ELR (cell line): ENCODE measurements at regions not wholly inside any gene's neighbourhood (a gene's known extent, or its start where the extent isn't known, plus 50 kb on each side); places are given as distances from the start of the nearest gene placed in this dataset.
A peak's percentile ranks its signal among the peaks of the same experiment; 100 is the strongest.

Source experiments
- DNase-seq: peaks from one replicate; pipeline ENCODE4 v3.0.0-alpha.2; 2015; ENCODE audit warnings: low read depth

DNA sequence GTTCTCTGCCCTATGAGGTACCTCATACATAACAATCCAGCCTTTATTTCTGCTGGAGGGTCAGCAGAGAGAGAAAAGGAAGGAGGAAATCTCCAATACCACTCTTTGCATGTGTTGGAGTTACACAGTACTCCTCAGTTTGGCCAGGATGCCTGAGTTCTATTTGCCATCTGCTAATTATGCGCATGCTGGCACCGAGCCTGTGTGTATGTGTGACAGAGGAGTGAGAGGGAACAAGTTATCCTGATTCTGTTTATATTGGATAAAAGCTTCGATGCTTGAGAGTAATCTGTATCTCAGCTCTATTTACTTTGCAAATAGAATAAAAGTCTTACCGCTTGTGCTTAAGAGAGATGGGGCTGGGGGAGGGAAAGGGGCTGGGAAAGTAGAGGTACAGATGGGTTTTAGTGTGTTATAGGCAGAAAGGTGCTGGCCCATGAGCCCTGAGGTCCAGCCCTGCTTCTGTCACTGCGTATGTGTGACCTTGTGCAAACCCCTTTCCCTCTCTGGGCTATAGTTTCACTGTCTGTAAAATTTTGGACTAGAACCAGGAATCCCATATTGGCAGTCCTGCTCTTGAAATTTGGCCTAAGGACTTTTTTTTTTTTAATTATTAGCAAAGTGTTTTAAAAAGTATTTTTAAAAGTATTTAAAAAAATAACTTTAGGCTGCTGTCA, 54.5 kb upstream of the PLXNA2 start:
- no peak for DNase-seq

DNA sequence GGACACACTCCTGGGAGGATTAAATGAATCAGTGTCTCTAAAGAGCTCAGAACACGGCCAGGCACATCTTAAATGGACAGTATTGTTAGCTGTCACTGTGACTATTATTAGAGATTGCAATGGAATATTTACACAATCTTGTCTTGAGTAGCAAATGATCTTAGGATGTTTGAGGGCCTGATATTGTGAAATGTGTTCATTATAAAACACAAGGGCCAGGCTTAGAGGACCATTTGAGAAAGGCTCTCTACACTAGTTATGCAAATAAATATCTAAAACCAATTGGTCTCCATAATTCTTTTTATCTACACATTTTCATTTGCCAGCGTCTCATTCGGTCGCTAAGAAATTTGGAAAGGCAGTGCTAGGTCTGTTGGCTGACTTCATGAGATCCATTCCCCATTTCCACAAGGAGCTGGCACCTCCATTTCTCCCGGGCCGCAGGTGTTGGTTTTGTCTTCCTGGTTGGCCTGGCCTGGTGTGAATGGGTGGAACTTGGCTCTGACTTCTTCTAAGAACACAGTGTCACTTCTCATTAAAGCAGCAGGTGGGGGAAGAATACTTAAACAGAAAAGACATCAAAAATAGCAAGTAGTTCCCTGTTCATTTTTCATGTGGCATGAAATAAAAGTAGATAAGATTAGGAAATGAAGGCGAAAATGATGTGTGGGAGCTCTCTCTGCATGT, 56.0 kb upstream of the PLXNA2 start:
- no peak for DNase-seq

DNA sequence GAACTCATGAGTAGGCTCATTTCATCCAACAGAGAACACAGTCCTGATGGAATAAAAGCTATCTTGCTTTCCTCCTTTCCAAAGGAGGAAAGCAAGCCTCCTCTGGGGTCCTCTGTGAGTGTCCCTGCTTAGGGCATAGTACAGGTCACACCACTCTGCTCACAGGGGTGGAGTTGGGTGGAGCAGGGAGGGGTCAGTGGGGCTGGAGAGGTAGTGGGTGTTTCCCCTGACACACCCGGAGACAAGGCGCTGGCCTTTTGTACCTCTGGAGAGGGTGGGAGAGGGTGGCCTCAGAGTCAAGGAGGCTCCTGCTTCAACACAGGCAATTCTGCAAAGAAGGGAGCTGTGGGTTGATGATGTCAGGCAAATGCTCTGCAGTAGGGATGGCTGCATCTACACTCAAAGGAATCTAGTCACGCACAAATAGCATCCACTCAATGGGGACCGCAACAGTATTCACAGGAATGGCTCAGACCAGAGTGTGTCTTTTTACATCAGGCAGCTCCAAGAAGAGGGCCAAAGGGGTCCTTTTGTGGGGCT, 58.6 kb upstream of the PLXNA2 start:
- no peak for DNase-seq

DNA sequence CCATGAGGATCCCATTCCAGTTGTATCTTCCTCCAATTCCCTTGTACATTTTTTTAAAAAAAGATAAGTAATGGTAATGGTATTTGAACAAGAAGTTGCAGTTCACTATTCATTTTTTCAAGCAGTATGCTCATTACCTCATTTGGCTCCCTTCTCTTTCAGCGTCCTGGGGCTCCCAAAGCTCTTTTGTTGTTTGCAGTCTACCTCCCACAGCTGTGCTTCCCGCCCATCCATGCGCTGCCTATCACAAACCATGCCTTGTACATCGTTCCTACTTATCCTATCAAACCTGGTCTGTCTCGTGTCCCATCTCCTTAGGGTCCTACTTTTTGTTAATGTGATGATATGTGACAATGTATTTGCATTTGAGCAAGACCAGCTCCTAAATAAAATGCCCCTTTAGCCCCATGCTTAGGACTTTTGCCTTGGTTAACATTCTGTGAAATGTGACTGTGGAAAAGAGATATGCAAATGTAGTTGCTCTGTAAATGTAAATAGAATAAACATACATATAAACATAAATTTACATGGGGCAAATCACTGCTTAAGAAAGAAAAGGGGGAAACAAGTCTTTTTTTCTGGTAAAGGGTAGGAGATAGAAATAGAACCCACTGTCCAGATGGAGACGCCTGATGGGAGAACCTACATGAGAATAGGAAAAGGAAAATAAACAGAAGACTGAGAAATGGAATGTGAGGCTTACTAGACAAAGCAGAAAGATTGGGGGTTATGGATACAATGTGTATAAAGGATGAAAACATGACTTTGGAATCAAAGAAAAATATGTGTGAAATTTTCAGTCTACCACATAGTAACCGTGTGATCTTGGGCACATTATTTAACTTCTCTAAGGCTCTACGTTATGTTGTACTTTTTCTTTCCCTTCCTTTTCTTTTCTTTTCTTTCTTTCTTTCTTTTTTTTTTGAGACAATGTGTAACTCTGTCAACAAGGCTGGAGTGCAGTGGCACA, 59.8 kb upstream of the PLXNA2 start:
- no peak for DNase-seq

DNA sequence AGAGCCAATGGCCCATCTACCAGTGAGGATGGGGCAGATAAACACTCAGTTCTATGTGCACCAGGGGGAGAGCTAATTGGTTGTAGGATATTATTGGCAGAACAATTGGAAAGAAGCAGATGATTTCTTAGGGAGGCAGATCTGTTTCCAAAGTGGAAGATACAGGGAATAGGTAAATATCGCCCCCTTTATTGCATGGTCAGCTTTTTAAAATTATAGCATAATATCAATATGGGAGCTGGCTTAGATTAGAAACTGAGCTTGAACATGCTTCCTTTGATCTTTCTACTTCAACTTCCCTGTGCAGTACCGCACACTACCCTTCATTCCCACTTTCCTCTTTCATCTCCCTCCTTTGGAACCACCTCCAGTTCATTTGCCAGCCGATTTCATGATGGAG, 64.0 kb upstream of the PLXNA2 start:
- no peak for DNase-seq

DNA sequence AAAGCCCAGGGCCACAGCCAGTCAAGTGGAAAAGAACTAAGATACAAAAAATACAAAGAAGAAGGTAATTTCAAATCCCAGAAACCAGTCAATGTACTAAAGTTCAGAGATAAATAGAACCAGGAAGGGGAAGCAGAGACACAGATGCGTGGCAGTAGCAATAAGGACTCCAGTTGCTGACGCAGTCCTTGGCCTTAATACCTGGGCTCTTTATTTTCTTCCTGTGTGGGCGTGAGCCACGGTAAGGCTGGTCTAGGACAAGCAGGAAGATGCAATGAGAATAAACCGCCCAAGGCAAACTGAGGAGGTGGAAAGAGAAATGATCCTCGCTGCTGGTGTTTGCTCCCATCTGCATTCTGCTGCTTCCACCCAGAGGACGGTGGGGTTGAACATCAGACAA, 65.6 kb upstream of the PLXNA2 start:
- no peak for DNase-seq

DNA sequence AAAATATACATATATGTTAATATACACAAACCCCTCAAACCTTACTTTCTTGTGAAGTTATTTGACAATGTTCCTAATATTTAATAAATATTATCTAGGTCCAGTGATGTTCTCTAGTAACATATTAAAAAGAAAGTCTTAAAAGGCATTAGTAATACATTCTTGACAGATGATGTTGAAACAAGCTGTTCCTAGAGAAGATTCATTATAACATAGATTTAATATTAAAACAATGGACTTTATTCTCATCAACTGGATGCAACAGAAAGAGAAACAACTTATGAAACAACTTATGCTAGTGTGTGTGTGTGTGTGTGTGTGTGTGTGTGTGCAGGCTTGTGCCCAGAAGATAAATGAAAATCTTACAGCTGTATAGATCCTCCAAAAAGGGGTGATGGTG, 68.5 kb upstream of the PLXNA2 start:
- no peak for DNase-seq

DNA sequence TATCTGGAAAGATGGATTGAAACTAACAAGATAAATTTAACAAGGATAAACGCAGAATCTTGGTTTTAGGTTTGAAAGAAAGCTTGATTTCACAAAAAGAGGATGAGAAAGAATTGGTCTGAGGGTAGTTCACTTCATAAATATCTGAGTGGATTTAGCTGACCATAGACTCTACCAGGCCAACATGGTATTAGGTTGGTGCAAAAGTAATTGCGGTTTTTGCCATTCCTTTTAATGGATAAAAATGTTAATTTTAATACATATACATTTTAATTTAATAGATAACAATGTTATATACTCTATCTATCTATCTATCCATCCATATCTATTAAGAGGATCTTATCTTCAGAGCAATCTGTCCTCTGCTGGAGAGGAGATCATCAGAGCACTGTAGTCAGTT, 70.2 kb upstream of the PLXNA2 start:
- DNase-seq = no peak

DNA sequence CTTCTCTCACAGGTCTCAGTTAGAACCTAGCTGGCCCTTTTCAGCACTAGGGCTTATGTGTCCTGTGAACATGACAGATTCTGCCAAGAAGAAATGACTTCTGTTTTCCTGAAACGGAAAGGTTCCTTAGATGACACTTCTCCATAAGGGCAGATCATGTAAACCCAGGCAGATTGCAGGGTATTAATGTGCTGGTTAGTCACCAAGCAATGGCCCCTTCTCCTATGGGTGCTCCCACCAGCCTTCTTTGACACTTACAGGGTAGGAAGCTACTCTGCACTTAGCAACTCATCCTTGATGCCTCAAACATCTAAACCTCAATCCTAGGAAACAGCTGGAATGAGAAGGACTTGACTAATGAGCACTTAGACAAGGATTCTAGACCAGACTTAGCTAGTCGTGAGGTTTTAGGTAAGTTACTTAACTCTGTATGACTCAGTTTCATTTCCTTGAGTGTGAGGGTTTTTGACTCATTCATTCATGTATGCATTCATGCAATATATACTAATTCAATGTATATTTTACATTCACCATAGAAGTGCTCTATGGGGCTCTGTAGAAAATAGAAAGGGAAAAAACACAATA, 74.1 kb upstream of the PLXNA2 start:
- DNase-seq = peak; percentile 51

DNA sequence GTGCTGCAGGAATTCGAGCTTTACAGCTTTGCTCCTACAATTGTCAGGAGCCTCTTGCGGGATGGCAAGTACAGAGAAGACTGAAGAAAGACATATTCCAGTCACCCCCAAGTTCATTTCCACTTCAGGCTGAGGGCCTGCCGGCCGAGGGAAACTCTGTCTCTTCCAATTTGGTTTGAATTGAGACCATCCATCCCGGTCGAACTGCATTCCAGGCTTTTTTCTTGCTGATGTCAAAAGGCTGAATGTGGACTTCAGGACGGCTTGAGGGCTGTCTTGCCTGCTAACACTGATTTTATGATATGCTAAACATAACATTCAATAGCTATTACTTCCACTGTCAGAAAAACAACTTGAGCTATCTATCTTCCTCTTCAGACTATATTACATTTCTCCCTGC, 79.8 kb upstream of the PLXNA2 start:
- no peak for DNase-seq

DNA sequence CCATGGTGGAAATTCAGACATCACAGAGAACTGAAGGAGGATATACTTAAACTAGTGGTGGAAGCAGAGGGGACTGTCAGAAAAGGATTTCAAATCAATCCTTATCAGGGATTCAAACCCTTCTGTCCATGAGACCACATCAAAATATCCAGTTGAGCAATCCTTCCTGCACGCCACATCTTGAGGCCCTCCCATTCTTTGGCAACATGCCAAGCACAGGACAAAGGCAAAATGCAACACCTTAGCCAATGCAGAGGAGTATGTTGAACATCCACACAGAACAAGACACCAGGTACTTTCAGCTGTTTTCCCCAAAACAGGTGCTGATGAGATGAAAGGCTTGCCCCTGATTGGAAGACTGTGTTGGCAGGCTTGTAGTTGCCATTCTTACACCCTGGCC, 81.8 kb upstream of the PLXNA2 start:
- no peak for DNase-seq

DNA sequence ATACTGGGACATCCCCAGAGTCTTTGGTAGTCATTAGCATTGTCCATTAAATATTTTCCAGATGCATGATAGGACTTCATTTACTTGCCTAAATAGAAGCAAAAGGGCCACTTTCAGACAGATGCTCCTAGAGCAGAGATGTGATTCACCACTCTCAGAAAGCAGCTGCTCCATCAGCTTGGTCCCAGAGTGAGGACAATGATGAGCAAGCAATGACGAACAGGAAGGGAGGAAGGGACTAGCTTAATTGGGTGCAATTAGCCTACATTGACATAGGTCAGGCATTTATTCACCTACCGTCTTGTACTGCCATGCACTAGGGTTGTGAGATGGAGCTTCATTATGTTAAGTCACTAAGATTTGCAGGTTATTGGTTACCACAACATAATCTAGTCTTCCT, 85.1 kb upstream of the PLXNA2 start:
- peak; percentile 35 for DNase-seq

DNA sequence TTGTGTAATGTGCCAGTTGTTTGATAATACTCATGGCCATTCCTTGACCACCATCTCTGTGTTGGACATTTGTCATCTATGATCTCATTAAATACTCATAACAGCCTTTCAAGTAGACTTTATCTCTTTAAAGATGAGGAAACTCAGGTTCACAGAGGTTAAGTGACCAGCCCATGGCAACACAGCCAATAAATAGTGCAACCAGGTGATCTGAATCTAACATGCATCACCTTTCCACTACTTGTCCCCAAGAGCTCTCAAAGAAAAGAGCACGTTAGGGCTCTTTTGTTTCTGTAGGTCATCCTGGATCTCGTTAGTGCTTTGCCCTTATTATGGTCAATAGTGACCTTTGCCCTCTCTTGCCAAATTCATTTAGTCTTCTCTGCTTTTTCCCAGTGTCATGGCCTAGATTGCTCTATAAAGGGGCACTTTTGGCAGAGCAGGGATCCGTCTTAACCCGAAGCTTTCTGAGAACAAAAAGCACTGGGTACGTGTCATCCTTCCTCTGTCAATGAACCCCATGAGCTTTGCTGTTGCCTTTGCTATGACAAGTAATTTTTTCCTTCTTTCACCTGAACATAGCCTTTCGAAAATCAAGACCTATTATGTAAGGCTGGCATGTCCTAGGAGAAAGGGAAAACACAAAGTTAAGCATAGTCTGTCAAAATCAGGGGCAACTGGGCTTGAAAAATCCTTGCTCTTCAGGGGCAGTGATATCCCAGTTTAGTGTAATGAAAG, 88.0 kb upstream of the PLXNA2 start:
- no peak for DNase-seq

DNA sequence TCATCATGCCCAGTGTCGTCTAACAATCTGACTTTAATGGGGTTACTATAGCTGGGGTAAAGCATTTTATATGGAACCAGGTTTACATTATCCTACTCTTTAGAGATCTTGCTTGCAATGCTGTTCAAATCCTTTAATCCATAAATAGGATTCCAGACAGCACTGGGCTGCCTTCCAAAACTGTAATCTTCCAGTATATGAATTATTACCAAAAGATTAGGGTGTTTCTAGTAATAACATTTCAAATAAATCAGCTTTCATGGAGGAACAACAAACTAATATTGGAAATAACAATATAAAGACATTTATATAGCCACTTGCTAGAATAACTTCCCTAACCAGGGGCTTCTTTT, 88.6 kb upstream of the PLXNA2 start:
- DNase-seq = no peak

DNA sequence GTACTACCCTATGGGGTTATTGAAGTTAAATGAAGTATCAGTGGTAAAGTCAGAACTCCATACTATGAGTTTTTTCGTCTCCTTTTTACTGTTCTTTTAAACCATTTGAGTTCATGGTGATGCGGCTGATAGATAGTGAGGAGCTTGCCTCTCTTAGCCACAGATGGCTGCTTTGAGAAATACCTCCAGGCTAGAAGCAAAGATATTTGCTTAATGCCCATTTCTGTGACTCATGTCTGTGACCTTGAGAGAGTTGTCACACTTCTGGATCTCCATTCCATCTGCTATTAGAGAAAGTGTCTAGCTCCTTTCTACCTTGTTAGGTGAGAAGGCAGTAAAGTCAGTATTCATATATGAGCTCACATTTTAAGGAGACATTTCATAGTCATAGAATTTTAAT, 89.5 kb upstream of the PLXNA2 start:
- DNase-seq = no peak

DNA sequence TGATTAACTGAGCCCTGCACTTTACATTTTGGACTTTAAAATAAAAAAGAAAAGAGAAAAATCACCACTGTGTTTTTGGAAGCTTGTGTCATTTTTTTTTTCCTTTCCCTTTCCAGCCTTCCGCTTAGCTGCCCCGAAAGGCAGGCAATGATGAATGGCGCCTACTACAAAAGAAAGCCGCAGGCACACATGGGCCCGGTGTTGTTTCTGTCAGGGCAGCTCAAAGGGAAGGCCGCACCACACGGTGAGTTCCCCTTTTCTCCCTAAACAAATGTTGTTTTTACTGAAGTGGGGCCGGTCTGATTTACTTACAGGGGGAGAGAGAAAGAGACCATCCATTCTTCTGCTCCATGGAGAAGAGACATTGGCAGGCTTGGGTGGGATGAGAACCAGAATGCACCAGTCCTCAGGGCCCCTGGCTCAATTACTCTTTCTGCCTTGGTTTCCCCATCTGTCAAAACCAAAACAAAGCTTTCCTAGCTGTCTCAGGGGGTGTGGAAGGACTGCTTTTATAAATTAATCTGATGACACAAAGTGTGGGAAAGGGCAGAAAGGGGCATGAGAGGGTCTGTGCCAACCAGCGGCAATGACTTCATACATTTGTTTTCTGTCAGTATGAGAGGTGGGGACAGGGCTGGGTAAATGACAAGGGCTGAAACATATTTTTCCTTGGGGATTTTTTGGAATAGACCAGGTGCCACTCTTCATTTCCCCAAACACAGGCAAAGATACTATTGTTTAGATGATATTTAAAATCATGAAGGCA, 91.4 kb upstream of the PLXNA2 start:
- no peak for DNase-seq

DNA sequence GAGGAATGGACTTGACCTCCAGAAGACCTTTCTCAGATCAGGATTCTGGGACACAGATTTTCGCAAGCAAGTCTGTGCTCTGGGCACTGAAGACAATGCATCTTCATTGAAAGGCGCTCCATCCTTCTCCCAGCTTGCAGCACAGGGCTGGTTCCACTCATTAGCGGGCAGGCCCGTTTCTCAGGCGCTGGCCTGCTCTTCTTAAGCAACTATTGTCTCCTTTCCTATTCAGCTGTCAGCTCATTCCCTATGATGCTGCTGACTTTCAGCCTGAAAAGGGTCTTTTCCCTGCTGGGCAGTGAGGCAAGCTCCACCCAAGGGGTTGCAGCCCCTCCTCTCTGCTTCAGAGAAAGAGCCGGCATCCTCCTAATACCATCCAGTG, 91.9 kb upstream of the PLXNA2 start:
- DNase-seq = no peak

DNA sequence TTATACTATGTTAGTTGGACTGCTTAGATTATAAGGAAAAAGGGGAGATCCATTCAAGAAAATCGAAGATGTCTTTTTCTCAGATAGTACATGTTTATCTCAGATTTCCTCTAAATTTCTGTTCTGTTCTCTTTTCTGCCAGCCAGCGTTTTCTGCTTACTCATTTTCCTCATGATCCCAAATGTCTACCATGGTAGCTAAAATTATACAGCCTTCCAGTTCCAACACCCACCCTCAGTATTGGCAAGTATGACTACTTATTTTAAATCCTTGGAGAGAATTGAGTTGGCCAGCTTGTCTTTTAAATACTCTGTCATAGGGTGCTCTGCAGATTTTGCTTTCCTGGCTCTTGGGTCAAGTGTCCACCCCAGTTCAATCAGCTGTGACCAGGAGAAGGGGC, 95.7 kb upstream of the PLXNA2 start:
- no peak for DNase-seq

DNA sequence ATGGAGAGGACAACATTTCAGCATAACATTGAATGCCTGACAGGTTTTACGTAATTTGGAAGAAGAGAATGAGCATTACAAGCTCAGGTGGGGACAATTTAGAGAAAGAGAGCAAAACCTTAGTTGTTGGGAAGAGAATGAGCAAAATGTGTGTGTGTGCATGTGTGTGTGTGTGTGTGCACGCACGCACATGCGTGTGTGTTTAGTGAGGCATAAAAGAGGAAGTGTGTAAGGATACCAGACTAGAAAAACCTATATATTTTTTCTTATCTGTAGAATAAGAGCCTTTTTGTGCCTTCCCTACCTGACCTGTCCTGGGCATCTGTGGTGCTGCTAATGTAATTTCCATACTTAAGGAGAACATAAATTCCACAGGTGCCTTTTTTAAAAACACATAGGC, 99.0 kb upstream of the PLXNA2 start:
- DNase-seq = no peak

DNA sequence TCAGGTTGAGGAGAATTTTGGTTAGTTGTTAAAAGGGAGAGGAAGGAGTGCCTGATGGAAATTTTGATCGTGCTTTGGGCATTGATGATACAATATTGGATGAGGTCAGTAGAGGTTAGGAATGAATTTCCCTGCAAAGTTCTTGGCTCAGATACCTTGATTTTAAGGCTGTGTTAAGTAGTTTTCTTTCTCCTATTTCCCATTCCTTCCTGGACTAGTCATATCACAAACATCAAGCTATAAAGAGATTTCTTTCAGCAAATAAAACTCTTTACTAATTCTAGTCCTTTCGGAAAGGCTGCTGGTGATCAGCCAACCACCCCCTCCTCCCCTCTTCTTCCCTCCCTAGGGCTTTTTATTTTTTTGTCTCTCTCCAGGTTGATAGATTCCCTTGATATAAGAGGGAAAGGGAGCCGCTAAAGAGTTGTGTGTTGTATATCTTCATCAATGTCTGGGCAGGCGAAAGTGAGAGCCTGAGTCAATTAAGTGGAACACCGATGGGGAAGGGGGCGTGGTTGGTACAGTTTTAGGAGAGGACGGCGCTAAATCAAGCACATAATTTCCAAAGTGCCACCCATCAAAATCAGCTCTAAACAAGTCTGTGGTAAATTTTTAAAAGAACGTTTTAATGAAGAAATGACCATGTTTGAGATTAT, 100.1 kb upstream of the PLXNA2 start:
- DNase-seq = no peak
